ENCODE measurements at regions not wholly inside any gene's neighbourhood (a gene's known extent, or its start where the extent isn't known, plus 50 kb on each side); places are given as distances from the start of the nearest gene placed in this dataset.

GRCh38 chr3:159787794-159788205, 200.8 kb upstream of the IL12A start:
- no peak for TF ChIP-seq CTCF (IDR thresholded peaks at IDR 0.05)
- TF ChIP-seq POLR2A (IDR thresholded peaks at IDR 0.05) = no peak
- TF ChIP-seq POLR2AphosphoS5 (IDR thresholded peaks at IDR 0.05) = no peak
- TF ChIP-seq EP300 (IDR thresholded peaks at IDR 0.05) = no peak

Data from gastroesophageal sphincter (tissue), 3 donors.